IPS-NIHi11 (cell line): ENCODE measurements at regions not wholly inside any gene's neighbourhood (a gene's known extent, or its start where the extent isn't known, plus 50 kb on each side); places are given as distances from the start of the nearest gene placed in this dataset.

Experiments used
- DNase-seq: peaks from one replicate; pipeline ENCODE4 v3.0.0; 2012; ENCODE audit warnings: mixed read lengths, low spot score

GRCh38 chr10:52645187-52645758 lies 127.3 kb downstream of the MBL2 start:
- DNase-seq = no peak

DNA sequence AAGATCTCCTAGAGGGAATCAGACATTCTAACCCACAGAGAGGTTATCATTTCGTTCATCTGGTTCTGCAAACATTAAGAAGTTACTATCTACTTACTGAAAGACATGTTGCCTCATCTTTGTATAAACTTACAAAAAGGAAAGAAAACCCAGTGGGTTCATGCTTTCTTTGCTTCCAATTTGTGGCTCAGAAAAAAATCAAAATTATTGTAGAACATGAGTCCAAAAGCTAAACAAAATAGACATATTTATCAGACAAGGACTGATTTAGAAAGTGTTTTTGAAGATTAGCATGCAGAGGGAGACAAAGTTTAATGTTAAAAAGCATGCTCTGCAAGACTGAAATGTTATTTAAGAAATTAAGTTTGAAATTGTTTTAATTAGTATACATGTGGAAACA lies 123.1 kb downstream of the MBL2 start:
- DNase-seq = no peak

DNA sequence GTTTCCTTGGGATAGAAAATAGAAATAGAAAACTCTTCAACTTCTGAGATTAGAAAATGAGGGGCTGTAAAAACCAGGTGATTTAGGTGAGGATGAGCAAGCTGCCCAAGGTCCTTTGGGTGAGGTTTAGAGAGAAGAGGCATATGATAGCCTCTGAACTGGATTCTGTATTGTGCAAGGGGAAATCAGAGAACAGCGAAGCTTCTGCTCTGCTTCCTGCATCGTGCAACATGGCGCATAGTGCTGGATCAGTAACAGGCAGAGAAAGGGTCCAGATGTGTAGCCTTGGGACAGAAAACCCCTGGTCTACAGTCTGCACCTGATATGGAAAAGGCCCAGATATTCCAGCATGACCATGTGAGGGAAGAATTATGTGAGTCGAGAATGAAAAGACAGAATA lies 121.7 kb downstream of the MBL2 start:
- DNase-seq = no peak

DNA sequence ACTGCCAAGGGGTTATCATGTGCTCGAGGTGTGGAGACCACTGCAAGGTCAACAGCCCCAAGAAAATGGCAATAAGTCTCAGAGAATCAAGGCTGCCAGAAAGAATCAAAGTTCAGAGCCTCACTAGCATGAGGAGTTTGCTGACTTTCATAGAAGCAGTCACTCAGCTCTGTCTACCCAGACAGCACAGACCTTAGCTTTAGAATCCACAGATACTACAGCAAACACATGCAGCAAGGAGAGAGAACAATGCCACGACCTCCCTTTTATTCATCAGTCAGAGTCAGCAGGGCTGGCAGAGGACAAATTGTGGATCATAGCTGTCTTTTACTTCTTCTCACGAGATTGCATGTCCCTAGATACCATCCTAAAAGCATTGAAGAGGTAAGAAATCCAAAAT lies 121.3 kb downstream of the MBL2 start:
- no peak for DNase-seq

GRCh38 chr10:52652431-52653262 lies 119.9 kb downstream of the MBL2 start:
- DNase-seq = no peak

DNA sequence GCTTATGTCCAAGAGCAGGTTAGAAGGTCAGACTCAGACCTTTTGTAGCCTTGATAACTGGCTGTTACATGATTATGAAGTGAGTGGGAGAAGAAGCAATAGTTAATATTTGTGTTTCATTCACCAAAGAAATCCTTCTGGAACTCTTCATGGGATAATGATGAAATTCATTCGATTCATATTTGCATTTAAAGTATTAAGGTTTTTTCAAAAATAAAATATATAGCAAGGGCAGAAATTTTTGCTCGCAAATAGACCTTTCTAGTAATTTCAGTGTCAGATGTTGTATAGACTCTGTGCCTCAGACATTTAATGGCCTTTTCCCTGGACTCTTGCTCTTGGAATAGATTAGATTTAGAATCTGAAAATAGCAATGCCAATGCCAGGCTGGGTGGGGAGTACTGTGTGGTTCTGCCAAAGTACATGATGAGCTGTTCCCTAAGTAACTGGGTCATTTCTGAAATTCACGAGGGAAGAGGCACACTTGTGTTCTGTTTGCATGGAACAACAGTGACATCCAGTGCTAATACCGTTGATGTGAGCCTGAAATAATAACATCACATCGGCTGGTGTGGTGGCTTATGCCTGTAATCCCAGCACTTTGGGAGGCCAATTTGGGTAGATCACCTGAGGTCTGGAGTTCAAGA lies 119.2 kb downstream of the MBL2 start:
- DNase-seq = no peak

GRCh38 chr10:52654201-52654600 lies 118.4 kb downstream of the MBL2 start:
- DNase-seq = no peak

- DNase-seq = no peak
Observed at GRCh38 chr10:52658112-52658511, 114.5 kb downstream of the MBL2 start.

DNA sequence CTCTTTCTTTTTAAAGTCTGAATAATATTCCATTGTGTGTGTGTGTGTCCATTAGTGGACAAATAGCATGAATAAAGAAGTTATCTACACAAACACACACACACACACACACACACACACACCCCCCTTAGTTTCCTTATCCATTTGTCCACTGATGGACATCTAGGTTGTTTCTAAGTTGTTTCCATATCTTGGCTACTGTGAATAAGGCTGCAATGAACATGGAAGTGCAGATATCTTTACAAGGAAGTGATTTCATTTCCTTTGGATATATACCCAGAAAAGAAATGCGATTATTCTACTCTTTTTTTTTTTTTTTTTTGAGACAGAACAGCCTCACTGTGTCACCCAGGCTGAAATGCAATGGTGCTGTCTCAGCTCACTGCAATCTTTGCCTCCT lies 113.5 kb downstream of the MBL2 start:
- no peak for DNase-seq

- DNase-seq = no peak
Observed at GRCh38 chr10:52662256-52662655, 110.3 kb downstream of the MBL2 start.

- no peak for DNase-seq
Observed at GRCh38 chr10:52663161-52663560, 109.4 kb downstream of the MBL2 start.

DNA sequence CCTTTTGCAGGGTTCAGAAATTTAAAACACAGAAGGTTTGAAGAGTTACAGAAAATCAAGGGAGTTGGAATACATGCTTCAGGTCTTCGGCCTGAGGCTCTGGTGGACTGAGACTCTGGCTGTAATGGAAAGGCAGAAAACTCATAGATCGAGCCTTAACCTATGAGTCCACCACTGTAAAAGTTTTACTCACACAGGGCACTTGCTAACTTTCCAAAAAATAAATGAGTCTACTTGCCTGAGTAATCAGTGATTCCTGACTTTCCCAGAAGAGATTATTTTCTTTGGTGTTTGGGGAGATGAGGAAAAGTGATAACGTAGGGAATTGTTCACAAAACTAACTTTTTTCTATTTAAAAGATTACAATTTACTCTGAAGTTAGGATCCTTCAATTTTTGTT lies 108.0 kb downstream of the MBL2 start:
- no peak for DNase-seq

GRCh38 chr10:52665821-52666220 lies 106.8 kb downstream of the MBL2 start:
- no peak for DNase-seq

DNA sequence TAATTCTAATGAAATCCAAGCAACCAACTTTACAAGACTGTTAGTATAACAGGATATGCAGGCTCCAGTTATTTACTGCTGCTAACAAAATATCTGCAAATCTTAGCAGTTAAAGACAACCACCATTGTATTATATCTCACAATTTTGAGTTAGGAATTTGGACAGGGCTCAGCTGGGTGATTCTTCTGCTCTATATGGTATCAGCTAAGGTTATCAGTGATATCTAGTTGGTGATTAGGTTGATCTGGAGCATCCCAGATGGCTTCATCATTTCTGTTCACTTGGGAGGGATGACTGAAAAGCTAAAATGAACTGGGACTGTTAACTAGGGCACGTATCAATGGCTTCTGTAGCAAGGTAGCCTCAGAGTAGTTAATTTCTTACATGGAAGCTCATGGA lies 105.7 kb downstream of the MBL2 start:
- no peak for DNase-seq

- DNase-seq = no peak
Observed at GRCh38 chr10:52668024-52668423, 104.6 kb downstream of the MBL2 start.

GRCh38 chr10:52672880-52673279 lies 99.7 kb downstream of the MBL2 start:
- DNase-seq = no peak

DNA sequence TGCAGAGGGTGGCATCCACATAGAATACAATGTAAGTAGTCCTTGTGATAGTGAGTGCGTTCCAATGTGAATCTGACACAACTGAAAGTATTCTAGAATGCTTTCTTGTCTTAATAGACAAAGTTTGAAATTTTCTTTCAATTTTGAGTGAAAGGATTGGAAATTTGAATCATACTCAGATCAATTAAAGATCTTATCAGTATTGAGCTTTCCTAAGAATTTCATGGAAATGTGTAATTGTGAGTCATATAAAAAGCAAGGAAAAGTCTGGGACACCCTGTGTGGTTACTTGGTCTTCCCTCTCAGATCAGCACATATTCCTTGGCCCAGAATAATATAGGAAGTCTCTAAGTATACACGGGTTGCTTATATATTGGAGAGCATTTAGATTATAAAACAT lies 99.1 kb downstream of the MBL2 start:
- no peak for DNase-seq

DNA sequence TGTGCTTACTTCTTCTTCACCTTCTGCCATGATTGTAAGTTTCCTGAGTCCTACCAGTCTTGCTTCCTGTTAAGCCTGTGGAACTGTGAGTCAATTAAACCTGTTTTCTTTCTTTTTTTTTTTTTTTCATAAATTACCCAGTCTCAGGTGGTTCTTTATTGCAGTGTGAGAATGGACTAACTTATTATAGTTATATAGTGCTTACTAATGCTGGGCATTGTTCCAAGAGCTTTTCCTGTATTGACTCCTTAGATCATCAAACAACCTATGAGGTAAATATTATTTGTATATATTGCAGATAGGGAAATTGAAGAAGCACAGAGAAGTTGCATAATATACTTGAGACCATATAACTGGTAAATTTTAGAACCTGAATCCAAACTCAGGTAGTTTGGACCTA lies 98.1 kb downstream of the MBL2 start:
- DNase-seq = no peak

- DNase-seq = no peak
Observed at GRCh38 chr10:52677086-52677485, 95.5 kb downstream of the MBL2 start.

DNA sequence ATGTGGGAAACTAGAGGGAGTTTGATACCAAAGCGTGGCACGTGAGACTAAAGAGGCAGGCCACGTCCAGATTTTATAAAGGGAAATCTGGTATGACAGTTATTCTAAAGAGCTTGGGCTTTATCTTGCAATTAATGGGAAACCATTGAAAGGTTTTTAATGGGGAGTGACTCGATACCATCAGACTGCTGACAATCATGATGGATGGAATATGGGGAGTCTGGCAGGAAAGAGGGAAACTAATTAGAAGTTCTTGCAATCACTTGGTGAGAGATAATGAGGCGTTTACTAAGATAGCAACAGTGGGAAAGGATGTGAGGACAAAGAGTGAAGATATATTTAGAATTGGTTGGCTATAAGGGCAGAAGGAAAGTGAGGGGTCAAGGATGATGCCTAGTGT lies 94.0 kb downstream of the MBL2 start:
- no peak for DNase-seq

GRCh38 chr10:52679117-52679516 lies 93.5 kb downstream of the MBL2 start:
- no peak for DNase-seq

- DNase-seq = peak; percentile 12
Observed at GRCh38 chr10:52682766-52683165, 89.8 kb downstream of the MBL2 start.

GRCh38 chr10:52683776-52684175 lies 88.8 kb downstream of the MBL2 start:
- no peak for DNase-seq
